ENCODE measurements at regions not wholly inside any gene's neighbourhood (a gene's known extent, or its start where the extent isn't known, plus 50 kb on each side); places are given as distances from the start of the nearest gene placed in this dataset.
A peak's percentile ranks its signal among the peaks of the same experiment; 100 is the strongest.

- TF ChIP-seq CTCF (IDR thresholded peaks at IDR 0.05): no peak
- peak in 1 of 2 donors; percentile 5 for TF ChIP-seq POLR2AphosphoS5 (IDR thresholded peaks at IDR 0.05)
- TF ChIP-seq POLR2A (IDR thresholded peaks at IDR 0.05): no peak
Measured at GRCh38 chr6:113184736-113185135, 672.4 kb upstream of the MARCKS start.
